ENCODE measurements at regions not wholly inside any gene's neighbourhood (a gene's known extent, or its start where the extent isn't known, plus 50 kb on each side); places are given as distances from the start of the nearest gene placed in this dataset.

GRCh38 chr11:45037434-45038005 lies 86.8 kb upstream of the TP53I11 start:
- no peak for TF ChIP-seq CTCF (IDR thresholded peaks at IDR 0.05; ENCODE audit: borderline replicate concordance, extremely low read depth, low read length, poor library complexity, severe bottlenecking)
- TF ChIP-seq EZH2 (IDR thresholded peaks at IDR 0.05; ENCODE audit: borderline replicate concordance, low read depth, low read length, severe bottlenecking) = no peak

All from DND-41 (cell line).